ENCODE measurements at regions not wholly inside any gene's neighbourhood (a gene's known extent, or its start where the extent isn't known, plus 50 kb on each side); places are given as distances from the start of the nearest gene placed in this dataset.
A peak's percentile ranks its signal among the peaks of the same experiment; 100 is the strongest.

- TF ChIP-seq CTCF (conservative IDR thresholded peaks at IDR 0.05; ENCODE audit: low read depth, low read length) = no peak
- no peak for DNase-seq (ENCODE audit: low read depth)
- H3K4me3 ChIP-seq (ENCODE audit: low read depth, low read length) = no peak overlapping the region
Measured at GRCh38 chrX:134115270-134115669, 121.7 kb upstream of the CCDC160 start.

- H3K4me3 ChIP-seq (ENCODE audit: low read depth, low read length) = no peak overlapping the region
- TF ChIP-seq CTCF (conservative IDR thresholded peaks at IDR 0.05; ENCODE audit: low read depth, low read length) = no peak
- DNase-seq (ENCODE audit: low read depth) = no peak
Measured at GRCh38 chrX:134137341-134137740, 99.6 kb upstream of the CCDC160 start.

- TF ChIP-seq CTCF (conservative IDR thresholded peaks at IDR 0.05; ENCODE audit: low read depth, low read length) = no peak
- DNase-seq (ENCODE audit: low read depth) = no peak
- H3K4me3 ChIP-seq (ENCODE audit: low read depth, low read length) = no peak overlapping the region
Measured at GRCh38 chrX:134139090-134139489, 97.9 kb upstream of the CCDC160 start.

GRCh38 chrX:134144231-134144630 is 92.8 kb upstream of the CCDC160 start:
- TF ChIP-seq CTCF (conservative IDR thresholded peaks at IDR 0.05; ENCODE audit: low read depth, low read length) = peak; percentile 44
- peak; percentile 20 for DNase-seq (ENCODE audit: low read depth)
- H3K4me3 ChIP-seq (ENCODE audit: low read depth, low read length) = no peak overlapping the region

- DNase-seq (ENCODE audit: low read depth) = no peak
- no peak for TF ChIP-seq CTCF (conservative IDR thresholded peaks at IDR 0.05; ENCODE audit: low read depth, low read length)
- no peak overlapping the region for H3K4me3 ChIP-seq (ENCODE audit: low read depth, low read length)
Measured at GRCh38 chrX:134146493-134146892, 90.5 kb upstream of the CCDC160 start.

- peak overlapping the region; percentile 39 for H3K4me3 ChIP-seq (ENCODE audit: low read depth, low read length)
- no peak for TF ChIP-seq CTCF (conservative IDR thresholded peaks at IDR 0.05; ENCODE audit: low read depth, low read length)
- peak; percentile 2 for DNase-seq (ENCODE audit: low read depth)
Measured at GRCh38 chrX:134148172-134148692, 88.8 kb upstream of the CCDC160 start.

- no peak for TF ChIP-seq CTCF (conservative IDR thresholded peaks at IDR 0.05; ENCODE audit: low read depth, low read length)
- no peak overlapping the region for H3K4me3 ChIP-seq (ENCODE audit: low read depth, low read length)
- DNase-seq (ENCODE audit: low read depth) = no peak
Measured at GRCh38 chrX:134158821-134159512, 78.0 kb upstream of the CCDC160 start.
